Ovary (tissue), 3 donors: ENCODE measurements at regions not wholly inside any gene's neighbourhood (a gene's known extent, or its start where the extent isn't known, plus 50 kb on each side); places are given as distances from the start of the nearest gene placed in this dataset.
"Not testable (repeated sequence)": the region's sequence is repeated elsewhere in the genome, so short reads cannot be mapped to it uniquely, and the experiment has no call there.

Experiments used
- CTCF ChIP-seq, 3 donors: fragments of 450-650 bp in 2 of 3; fragments of 200-600 bp in 1 of 3; IDR thresholded peaks; one replicate each; pipeline versions ENCODE4 v1.5.1 to v1.8.0; 2016 to 2022; ENCODE audit warnings: antibody characterized with exemption in 3 of 3, mild to moderate bottlenecking in 1 of 3
- EP300 ChIP-seq: sonication (generic); formaldehyde crosslinking; IDR thresholded peaks from one replicate; pipeline ENCODE4 v1.6.1; 2017; ENCODE audit warnings: antibody characterized with exemption
- POLR2A ChIP-seq: fragments of 450-650 bp; IDR thresholded peaks from one replicate; pipeline ENCODE4 v1.6.1; 2017; ENCODE audit warnings: antibody characterized with exemption, mild to moderate bottlenecking, moderate library complexity
- donor health status: DM: no; HTN: no; CAD: no.

- not testable (repeated sequence) for TF ChIP-seq EP300; POLR2A; CTCF (IDR thresholded peaks at IDR 0.05)
These were observed 111.0 kb upstream of the NLGN1 start for GRCh38 chr3:173286507-173286906.
